H1 (cell line): ENCODE measurements at regions not wholly inside any gene's neighbourhood (a gene's known extent, or its start where the extent isn't known, plus 50 kb on each side); places are given as distances from the start of the nearest gene placed in this dataset.

Source experiments
- E2F6 ChIP-seq: IDR thresholded peaks from 2 replicates; pipeline ENCODE4 v1.6.1; 2012; ENCODE audit warnings: inconsistent platforms
- EGR1 ChIP-seq: IDR thresholded peaks from 2 replicates; pipeline ENCODE4 v1.6.1; 2011; ENCODE audit warnings: low read depth, low read length, borderline replicate concordance
- TBP ChIP-seq: IDR thresholded peaks from 2 replicates; pipeline ENCODE4 v1.6.1; 2011; ENCODE audit warnings: low read depth, low read length, improper control_type of control experiment
- YY1 ChIP-seq: IDR thresholded peaks from 2 replicates; pipeline ENCODE4 v1.6.1; 2011; ENCODE audit warnings: low read depth, mild to moderate bottlenecking, low read length

- TF ChIP-seq E2F6 (no peak), EGR1 (no peak), YY1 (no peak), TBP (no peak)
- TF ChIP-seq, all 59 proteins: peak for 0
Observed at GRCh38 chr5:124877501-124878146, 131.2 kb upstream of the ZNF608 start (continued).
